Thyroid gland (tissue), 4 donors: ENCODE measurements at regions not wholly inside any gene's neighbourhood (a gene's known extent, or its start where the extent isn't known, plus 50 kb on each side); places are given as distances from the start of the nearest gene placed in this dataset.

ENCODE experiments used
- POLR2A ChIP-seq, 2 donors: fragments of 450-650 bp; IDR thresholded peaks; one replicate each; pipeline ENCODE4 v1.6.1; 2017; ENCODE audit warnings: antibody characterized with exemption in 2 of 2, mild to moderate bottlenecking in 2 of 2, moderate library complexity in 1 of 2
- TF ChIP-seq, protein P1 (sequence below), 6 experiments: fragments of 200-600 bp in 3 of 6; fragments of 450-650 bp in 3 of 6; sonication (generic) in 3 of 6; IDR thresholded peaks; one replicate each; pipeline ENCODE4 v1.5.1; 2016 to 2019; ENCODE audit warnings: antibody characterized with exemption in 6 of 6, mild to moderate bottlenecking in 2 of 6, inconsistent platforms in 1 of 6, moderate library complexity in 1 of 6

DNA sequence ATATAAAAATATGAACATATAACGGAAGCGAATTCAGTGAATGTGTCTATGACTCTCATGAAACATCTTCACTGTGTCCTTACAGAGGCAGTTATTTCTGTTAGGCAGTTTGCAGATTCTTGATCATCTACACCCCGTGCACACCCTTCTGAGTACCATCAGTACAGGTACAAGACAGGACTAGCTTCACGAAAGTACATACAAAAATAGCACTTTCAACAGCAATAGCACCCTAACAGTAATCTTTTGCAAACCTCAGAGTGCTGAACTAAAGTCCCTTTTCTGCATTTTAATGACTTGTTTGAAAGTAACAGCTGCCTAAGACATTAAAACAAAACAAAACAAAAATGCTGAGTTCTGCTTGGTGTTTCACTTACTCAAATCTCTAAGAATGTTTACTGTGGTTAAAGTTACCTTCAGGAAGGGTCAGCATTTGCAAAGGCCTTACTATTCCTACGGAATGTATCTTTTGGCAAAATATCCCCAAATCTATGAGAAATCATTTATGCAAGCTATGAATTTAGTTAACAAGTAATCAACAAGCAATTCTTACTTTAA, 104.1 kb downstream of the CNTN3 start:
- TF ChIP-seq POLR2A (IDR thresholded peaks at IDR 0.05) = no peak
- TF ChIP-seq, protein P1, sequence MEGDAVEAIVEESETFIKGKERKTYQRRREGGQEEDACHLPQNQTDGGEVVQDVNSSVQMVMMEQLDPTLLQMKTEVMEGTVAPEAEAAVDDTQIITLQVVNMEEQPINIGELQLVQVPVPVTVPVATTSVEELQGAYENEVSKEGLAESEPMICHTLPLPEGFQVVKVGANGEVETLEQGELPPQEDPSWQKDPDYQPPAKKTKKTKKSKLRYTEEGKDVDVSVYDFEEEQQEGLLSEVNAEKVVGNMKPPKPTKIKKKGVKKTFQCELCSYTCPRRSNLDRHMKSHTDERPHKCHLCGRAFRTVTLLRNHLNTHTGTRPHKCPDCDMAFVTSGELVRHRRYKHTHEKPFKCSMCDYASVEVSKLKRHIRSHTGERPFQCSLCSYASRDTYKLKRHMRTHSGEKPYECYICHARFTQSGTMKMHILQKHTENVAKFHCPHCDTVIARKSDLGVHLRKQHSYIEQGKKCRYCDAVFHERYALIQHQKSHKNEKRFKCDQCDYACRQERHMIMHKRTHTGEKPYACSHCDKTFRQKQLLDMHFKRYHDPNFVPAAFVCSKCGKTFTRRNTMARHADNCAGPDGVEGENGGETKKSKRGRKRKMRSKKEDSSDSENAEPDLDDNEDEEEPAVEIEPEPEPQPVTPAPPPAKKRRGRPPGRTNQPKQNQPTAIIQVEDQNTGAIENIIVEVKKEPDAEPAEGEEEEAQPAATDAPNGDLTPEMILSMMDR (IDR thresholded peaks at IDR 0.05) = no peak
